H1 (cell line): ENCODE measurements at regions not wholly inside any gene's neighbourhood (a gene's known extent, or its start where the extent isn't known, plus 50 kb on each side); places are given as distances from the start of the nearest gene placed in this dataset.

ENCODE experiments used
- CTCF ChIA-PET: fragments of 300-600 bp; sonication (Branson Sonifier 250); formaldehyde crosslinking; loops from one replicate; lab custom pipeline; 2021; ENCODE audit not compliant: partially characterized antibody; lab: Charles Lee
- POLR2A ChIA-PET: fragments of 300-600 bp; sonication (Branson Sonifier 250); formaldehyde crosslinking; loops from one replicate; lab custom pipeline; 2021; ENCODE audit warnings: inconsistent platforms; ENCODE audit not compliant: partially characterized antibody; lab: Charles Lee
- DNase-seq, 2 experiments: peaks; one replicate each; pipeline versions ENCODE4 v3.0.0 to v3.0.0-alpha.2; 2010 to 2022; ENCODE audit warnings: low spot score in 2 of 2, low read depth in 1 of 2, mixed read lengths in 1 of 2
- FAIRE-seq: peaks from 2 replicates; lab custom pipeline; 2011; peaks lifted over from hg19 to GRCh38; lab: Jason Lieb, UNC
- H2AFZ ChIP-seq: 2 replicates; pipeline ENCODE4 v1.8.1; 2012; ENCODE audit warnings: low read length, inconsistent platforms
- H2AK5ac ChIP-seq: 2 replicates; pipeline ENCODE4 v1.6.1; 2013; ENCODE audit warnings: low read depth, low read length
- H2BK120ac ChIP-seq: replicated peaks from 2 replicates; pipeline ENCODE3; 2013; ENCODE audit warnings: low read depth, low read length, inconsistent platforms
- H2BK12ac ChIP-seq: 2 replicates; pipeline ENCODE4 v1.6.1; 2013; ENCODE audit warnings: low read depth, low read length
- H2BK15ac ChIP-seq: 2 replicates; pipeline ENCODE4 v1.6.1; 2013; ENCODE audit warnings: low read length
- H2BK20ac ChIP-seq: 2 replicates; pipeline ENCODE4 v1.6.1; 2013; ENCODE audit warnings: low read length
- H2BK5ac ChIP-seq: 2 replicates; pipeline ENCODE4 v1.6.1; 2013; ENCODE audit warnings: low read depth, low read length
- H3K14ac ChIP-seq: 2 replicates; pipeline ENCODE4 v1.6.1; 2013; ENCODE audit warnings: inconsistent platforms; ENCODE audit not compliant: insufficient read length
- H3K18ac ChIP-seq: 2 replicates; pipeline ENCODE4 v1.6.1; 2013; ENCODE audit warnings: low read length; ENCODE audit errors: extremely low read depth
- H3K23ac ChIP-seq: 2 replicates; pipeline ENCODE4 v1.6.1; 2013; ENCODE audit warnings: inconsistent platforms; ENCODE audit not compliant: insufficient read length
- H3K23me2 ChIP-seq: 2 replicates; pipeline ENCODE4 v1.6.1; 2013; ENCODE audit warnings: low read depth, low read length
- H3K27ac ChIP-seq: 2 replicates; pipeline ENCODE4 v1.6.1; 2011; ENCODE audit warnings: low read depth, low read length, inconsistent platforms
- H3K27me3 ChIP-seq, 4 experiments: replicated peaks in 1 of 4; 1 replicate in 1 of 4; 2 replicates in 3 of 4; pipeline versions ENCODE4 v1.6.1 to v1.8.1; 2011 to 2013; ENCODE audit warnings: low read length in 3 of 4, mild to moderate bottlenecking in 3 of 4, inconsistent platforms in 2 of 4, mixed read lengths in 2 of 4, moderate library complexity in 1 of 4; ENCODE audit not compliant: control insufficient read depth in 3 of 4, insufficient read depth in 3 of 4; ENCODE audit errors: extremely low read depth in 1 of 4
- H3K36me3 ChIP-seq, 4 experiments: 2 replicates each; pipeline versions ENCODE4 v1.6.1 to v1.8.1; 2011 to 2013; ENCODE audit warnings: mild to moderate bottlenecking in 4 of 4, low read length in 3 of 4, moderate library complexity in 2 of 4, control low read depth in 1 of 4, inconsistent platforms in 1 of 4; ENCODE audit not compliant: insufficient read depth in 4 of 4, control insufficient read depth in 2 of 4
- H3K4ac ChIP-seq: replicated peaks from 2 replicates; pipeline ENCODE3; 2013; ENCODE audit warnings: low read length, low read depth, mixed read lengths, inconsistent platforms; ENCODE audit not compliant: insufficient read length
- H3K4me1 ChIP-seq, 4 experiments: replicated peaks in 1 of 4; 1 replicate in 1 of 4; 2 replicates in 3 of 4; pipeline versions ENCODE4 v1.6.1 to v1.8.1; 2011 to 2013; ENCODE audit warnings: low read length in 3 of 4, inconsistent platforms in 2 of 4, mixed read lengths in 1 of 4; ENCODE audit not compliant: insufficient read depth in 4 of 4, control insufficient read depth in 3 of 4
- H3K4me2 ChIP-seq, 2 experiments: 2 replicates each; pipeline versions ENCODE4 v1.6.1 to v1.8.1; 2011 to 2013; ENCODE audit warnings: low read depth in 2 of 2, low read length in 2 of 2, control low read depth in 1 of 2, inconsistent platforms in 1 of 2, mild to moderate bottlenecking in 1 of 2; ENCODE audit not compliant: insufficient read depth in 1 of 2
- H3K4me3 ChIP-seq, 4 experiments: fragments of 200-600, 300-600 bp in 1 of 4; sonication (generic), shearing (Covaris generic), sonication (Bioruptor Twin) in 1 of 4; 2 replicates each; pipeline versions ENCODE4 v1.5.1 to v1.8.1; 2011 to 2016; ENCODE audit warnings: low read length in 4 of 4, low read depth in 3 of 4, control low read depth in 2 of 4, inconsistent platforms in 2 of 4, mild to moderate bottlenecking in 2 of 4, mixed read lengths in 1 of 4, moderate library complexity in 1 of 4; ENCODE audit not compliant: insufficient read depth in 2 of 4; ENCODE audit errors: extremely low read depth in 1 of 4
- H3K56ac ChIP-seq: replicated peaks from 2 replicates; pipeline ENCODE3; 2013; ENCODE audit warnings: low read depth, mild to moderate bottlenecking, mixed read lengths, low read length, inconsistent platforms; ENCODE audit not compliant: insufficient read length
- H3K79me1 ChIP-seq: 2 replicates; pipeline ENCODE4 v1.6.1; 2013; ENCODE audit warnings: low read depth, low read length, control low read depth
- H3K79me2 ChIP-seq, 2 experiments: 2 replicates each; pipeline versions ENCODE4 v1.6.1 to v1.8.1; 2012 to 2013; ENCODE audit warnings: low read length in 2 of 2, mild to moderate bottlenecking in 2 of 2, inconsistent platforms in 1 of 2; ENCODE audit not compliant: insufficient read depth in 2 of 2, control insufficient read depth in 1 of 2
- H3K9ac ChIP-seq, 4 experiments: replicated peaks in 1 of 4; 1 replicate in 1 of 4; 2 replicates in 3 of 4; pipeline versions ENCODE4 v1.6.1 to v1.8.1; 2011 to 2013; ENCODE audit warnings: low read depth in 3 of 4, low read length in 3 of 4, control low read depth in 2 of 4, mild to moderate bottlenecking in 2 of 4, moderate library complexity in 2 of 4, inconsistent platforms in 1 of 4; ENCODE audit errors: extremely low read depth in 1 of 4
- H3K9me3 ChIP-seq, 2 experiments: 2 replicates each; pipeline versions ENCODE4 v1.6.1 to v1.8.1; 2012 to 2013; ENCODE audit warnings: mild to moderate bottlenecking in 2 of 2, moderate library complexity in 2 of 2, control low read depth in 1 of 2, inconsistent platforms in 1 of 2, low read depth in 1 of 2, low read length in 1 of 2, mixed read lengths in 1 of 2; ENCODE audit not compliant: insufficient read depth in 2 of 2
- H4K20me1 ChIP-seq, 2 experiments: replicated peaks in 1 of 2; 2 replicates each; pipeline versions ENCODE3 to v1.8.1; 2011 to 2013; ENCODE audit warnings: inconsistent platforms in 2 of 2, low read length in 2 of 2, mild to moderate bottlenecking in 1 of 2; ENCODE audit not compliant: insufficient read depth in 2 of 2, control insufficient read depth in 1 of 2
- H4K5ac ChIP-seq: 2 replicates; pipeline ENCODE4 v1.6.1; 2013; ENCODE audit warnings: low read length, low read depth, mixed read lengths, inconsistent platforms; ENCODE audit not compliant: insufficient read length
- H4K8ac ChIP-seq: 2 replicates; pipeline ENCODE4 v1.8.0; 2013; ENCODE audit warnings: mild to moderate bottlenecking, moderate library complexity, low read length, inconsistent platforms; ENCODE audit not compliant: insufficient read depth; ENCODE audit errors: extremely low read depth
- H4K91ac ChIP-seq: replicated peaks from 2 replicates; pipeline ENCODE3; 2013; ENCODE audit warnings: low read length, mixed read lengths, inconsistent platforms; ENCODE audit not compliant: insufficient read length
- EGR1 ChIP-seq: IDR thresholded peaks from 2 replicates; pipeline ENCODE4 v1.6.1; 2011; ENCODE audit warnings: low read depth, low read length, borderline replicate concordance
- GABPA ChIP-seq: IDR thresholded peaks from 2 replicates; pipeline ENCODE4 v1.6.1; 2011; ENCODE audit warnings: mild to moderate bottlenecking, low read length, moderate library complexity, borderline replicate concordance; ENCODE audit not compliant: insufficient read depth
- NANOG ChIP-seq: IDR thresholded peaks from 2 replicates; pipeline ENCODE4 v1.6.1; 2011; ENCODE audit warnings: low read length, low read depth, mild to moderate bottlenecking, inconsistent platforms; ENCODE audit not compliant: insufficient read depth, poor library complexity, severe bottlenecking
- SAP30 ChIP-seq: fragments of 300-600 bp; sonication (generic); IDR thresholded peaks from 2 replicates; pipeline ENCODE4 v1.7.1; 2012; ENCODE audit warnings: low read length, moderate library complexity, mild to moderate bottlenecking, inconsistent platforms; ENCODE audit not compliant: insufficient read depth, insufficient replicate concordance
- TAF1 ChIP-seq: IDR thresholded peaks from 2 replicates; pipeline ENCODE4 v1.6.1; 2011; ENCODE audit warnings: mild to moderate bottlenecking, low read depth, low read length
- YY1 ChIP-seq: IDR thresholded peaks from 2 replicates; pipeline ENCODE4 v1.6.1; 2011; ENCODE audit warnings: low read depth, mild to moderate bottlenecking, low read length
- WGBS, 2 experiments: shearing (Covaris generic) in 1 of 2; methylation state at CpG; one replicate each; pipeline versions ENCODE4 v1.1.6 to v1.1.7; 2013 to 2015; ENCODE audit warnings: low lambda C conversion rate in 2 of 2, mixed read lengths in 2 of 2, inconsistent platforms in 1 of 2, low coverage in 1 of 2, missing lambda C conversion rate in 1 of 2; ENCODE audit not compliant: insufficient replicate concordance in 2 of 2, insufficient coverage in 1 of 2, insufficient read length in 1 of 2; ENCODE audit errors: extremely low coverage in 1 of 2, missing lambda C conversion rate in 1 of 2; 5-methylcytosine and 5-hydroxymethylcytosine counted together

DNA sequence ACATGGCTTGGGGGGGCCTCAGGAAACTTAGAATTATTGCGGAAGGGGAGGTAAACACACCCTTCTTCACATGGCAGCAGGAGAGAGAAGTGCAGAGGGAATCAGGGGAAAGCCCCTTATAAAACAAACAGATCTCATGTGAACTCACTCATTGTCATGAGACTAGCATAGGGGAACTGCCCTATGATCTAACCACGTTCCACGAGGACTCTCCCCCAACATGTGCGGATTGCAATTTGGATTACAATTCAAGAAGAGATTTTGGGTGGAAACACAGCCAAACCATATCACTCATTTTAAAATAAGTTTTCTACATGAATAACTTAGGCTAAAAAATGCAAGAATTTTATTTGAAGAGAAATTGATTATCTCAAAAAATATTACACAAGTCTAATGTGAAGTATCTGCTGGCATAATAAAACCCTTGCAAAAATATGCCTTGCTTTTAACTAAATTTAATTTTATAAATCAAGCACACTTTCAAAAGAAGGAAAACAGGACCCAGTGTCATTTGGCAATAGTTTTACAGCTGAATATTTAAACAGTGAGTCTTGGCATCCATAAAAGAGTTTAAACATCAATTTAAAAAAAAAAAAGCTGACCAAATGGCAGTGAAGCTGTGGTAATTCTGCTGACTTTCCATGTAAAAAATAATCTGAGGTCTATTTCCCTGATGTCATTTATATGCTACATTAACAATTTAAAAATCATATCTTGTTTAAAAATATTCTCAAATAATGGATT lies 1057.2 kb downstream of the NAALADL2 start:
- H3K79me2 ChIP-seq: no peaks in the 10 kb centered on the region
- DNase-seq: no peak
- H3K23me2 ChIP-seq: no peaks in the 10 kb centered on the region
- H3K9ac ChIP-seq: no peak overlapping the region
- H4K5ac ChIP-seq: no peak overlapping the region
- TF ChIP-seq TAF1: no peak
- TF ChIP-seq GABPA: no peak
- TF ChIP-seq YY1: no peak
- no peak for TF ChIP-seq NANOG
- TF ChIP-seq SAP30: no peak
- no peak for TF ChIP-seq EGR1
- H2BK120ac ChIP-seq: no peak overlapping the region
- no peak overlapping the region for H3K4me3 ChIP-seq
- peaks cover 14 to 18% of the 10 kb centered on the region in 2 experiments for H3K9me3 ChIP-seq
- ChIA-PET CTCF (interaction anchor here (0.9 kb wide), 1 partner anchor 24 kb away, joined by 3 read pairs; no protein-coding TSS in a partner anchor), POLR2A (no interaction called here)
- H3K18ac ChIP-seq: no peak overlapping the region
- H3K27me3 ChIP-seq: no peaks in the 10 kb centered on the region
- no peak overlapping the region for H3K27ac ChIP-seq
- no peak overlapping the region for H3K4ac ChIP-seq
- H2BK5ac ChIP-seq: no peak overlapping the region
- no peak overlapping the region for H2BK12ac ChIP-seq
- H4K8ac ChIP-seq: no peak overlapping the region
- H2BK20ac ChIP-seq: no peak overlapping the region
- H2AFZ ChIP-seq: no peak overlapping the region
- H4K20me1 ChIP-seq: no peaks in the 10 kb centered on the region
- no peaks in the 10 kb centered on the region for H3K4me1 ChIP-seq
- no peak for FAIRE-seq
- no peak overlapping the region for H3K23ac ChIP-seq
- no peak overlapping the region for H3K4me2 ChIP-seq
- H4K91ac ChIP-seq: no peak overlapping the region
- H3K56ac ChIP-seq: no peak overlapping the region
- H3K14ac ChIP-seq: no peak overlapping the region
- whole genome bisulfite sequencing, 2 experiments: 90% methylated on average over 4 of the region's 4 CpGs; no CpG with 5 or more reads in 1 of the 2 experiments
- H2BK15ac ChIP-seq: no peak overlapping the region
- H3K79me1 ChIP-seq: no peaks in the 10 kb centered on the region
- no peak overlapping the region for H2AK5ac ChIP-seq
- H3K36me3 ChIP-seq: no peaks in the 10 kb centered on the region; a peak in 1 of 8 replicates
